Spleen (tissue), 11 donors: ENCODE measurements at regions not wholly inside any gene's neighbourhood (a gene's known extent, or its start where the extent isn't known, plus 50 kb on each side); places are given as distances from the start of the nearest gene placed in this dataset.

Experiments
- DNase-seq: peaks from one replicate; pipeline ENCODE4 v3.0.0-alpha.2; 2020
- H3K27ac ChIP-seq, 8 donors: fragments of 200-600 bp; sonication (generic) in 7 of 8; 1 replicate in 4 of 8; 2 replicates in 4 of 8; pipeline versions ENCODE4 v1.5.0 to v1.8.0; 2016 to 2021; ENCODE audit warnings: inconsistent platforms in 4 of 8, mild to moderate bottlenecking in 4 of 8, moderate library complexity in 1 of 8
- H3K27me3 ChIP-seq, 7 donors: fragments of 200-600 bp; sonication (generic) in 6 of 7; replicated peaks in 1 of 7; 1 replicate in 4 of 7; 2 replicates in 3 of 7; pipeline versions ENCODE4 v1.5.0 to v1.8.0; 2016 to 2021; ENCODE audit warnings: inconsistent platforms in 3 of 7, mild to moderate bottlenecking in 1 of 7
- H3K36me3 ChIP-seq, 6 donors: fragments of 200-600 bp; sonication (generic) in 5 of 6; 1 replicate in 4 of 6; 2 replicates in 2 of 6; pipeline versions ENCODE4 v1.5.0 to v1.8.0; 2016 to 2021; ENCODE audit warnings: inconsistent platforms in 2 of 6
- H3K4me1 ChIP-seq, 6 donors: fragments of 200-600 bp; sonication (generic) in 5 of 6; 1 replicate in 3 of 6; 2 replicates in 3 of 6; pipeline versions ENCODE4 v1.5.0 to v1.8.0; 2016 to 2021; ENCODE audit warnings: inconsistent platforms in 3 of 6
- H3K4me3 ChIP-seq, 8 donors: fragments of 200-600 bp; sonication (generic) in 7 of 8; 1 replicate in 4 of 8; 2 replicates in 4 of 8; pipeline versions ENCODE4 v1.5.0 to v1.8.0; 2016 to 2021; ENCODE audit warnings: inconsistent platforms in 4 of 8, mild to moderate bottlenecking in 4 of 8, moderate library complexity in 2 of 8
- H3K9me3 ChIP-seq, 8 donors: fragments of 200-600 bp; sonication (generic) in 7 of 8; 1 replicate in 4 of 8; 2 replicates in 4 of 8; pipeline versions ENCODE4 v1.5.0 to v1.8.0; 2016 to 2021; ENCODE audit warnings: inconsistent platforms in 4 of 8
- CTCF ChIP-seq, 11 experiments: fragments of 200-600 bp in 7 of 11; fragments of 450-650 bp in 4 of 11; sonication (generic) in 4 of 11; IDR thresholded peaks in 8 of 11; conservative IDR thresholded peaks in 3 of 11; 1 replicate in 7 of 11; 2 replicates in 4 of 11; pipeline versions ENCODE4 v1.4.0 to v1.8.0; 2016 to 2021; ENCODE audit warnings: antibody characterized with exemption in 11 of 11, inconsistent platforms in 4 of 11, mild to moderate bottlenecking in 1 of 11
- POLR2A ChIP-seq, 3 donors: fragments of 450-650 bp; IDR thresholded peaks; one replicate each; pipeline ENCODE4 v1.5.1; 2017; ENCODE audit warnings: antibody characterized with exemption in 3 of 3, mild to moderate bottlenecking in 1 of 3
- POLR2AphosphoS5 ChIP-seq, 3 donors: sonication (generic); formaldehyde crosslinking; IDR thresholded peaks; one replicate each; pipeline ENCODE4 v1.5.1; 2017; ENCODE audit warnings: antibody characterized with exemption in 3 of 3
- WGBS, 5 donors: extraction: QIAGEN DNeasy Blood & Tissue Kit in 3 of 5; methylation state at CpG; one replicate each; pipeline versions ENCODE4 v1.1.5 to v1.1.7; 2013 to 2018; 5-methylcytosine and 5-hydroxymethylcytosine counted together
- intact Hi-C: fragments of 100-400 bp; cut with DNase I; formaldehyde crosslinking; loops from one replicate; pipeline ENCODE4 v1.15.0; 2023; ENCODE audit warnings: low total_unique reads
- donor health status: healthy with polysubstance abuse.
- donor health status: DM: no; HTN: no; CAD: no; lungs with moderate emphysema.
- donor health status: DM: no; HTN: no; CAD: no.
- donor health status: Bipolar disorder and iron deficiency.
- donor health status: healthy.
- donor health status: DM: no; HTN: no; CAD: no.
- donor health status: DM: yes; HTN: yes; CAD: no.

- 46 to 57% (median 50%) methylated on average over 5 of the region's 5 CpGs for WGBS, 5 donors
- peak; percentile 66 for DNase-seq
- Histone ChIP-seq H3K36me3 (no peaks in the 10 kb centered on the region), H3K4me3 (no peak overlapping the region), H3K9me3 (no peaks in the 10 kb centered on the region), H3K27ac (peak overlapping the region in 3 of 8 donors; percentile 75 to 87 (median 76)), H3K4me1 (peaks cover 3 to 76% (median 52%) of the 10 kb centered on the region in 6 donors), H3K27me3 (no peaks in the 10 kb centered on the region)
- intact Hi-C loops = loop anchor here (10.0 kb wide), 1 partner anchor 67 kb away; the partner anchor contains the start of gene IGLL5
- TF ChIP-seq POLR2AphosphoS5 (IDR thresholded peaks at IDR 0.05) = no peak
- TF ChIP-seq CTCF (IDR thresholded peaks at IDR 0.05 in 8 of 11, conservative IDR thresholded peaks at IDR 0.05 in 3 of 11) = no peak
- no peak for TF ChIP-seq POLR2A (IDR thresholded peaks at IDR 0.05)
Measured at GRCh38 chr22:22817468-22818201, 70.0 kb upstream of the IGLL5 start.

- Histone ChIP-seq H3K27me3 (no peaks in the 10 kb centered on the region), H3K4me1 (peaks cover 8 to 81% (median 57%) of the 10 kb centered on the region in 6 donors), H3K36me3 (no peaks in the 10 kb centered on the region), H3K4me3 (no peak overlapping the region), H3K9me3 (no peaks in the 10 kb centered on the region), H3K27ac (peak overlapping the region in 4 of 8 donors; percentile 69 to 87 (median 76))
- intact Hi-C loops = loop anchor here (10.0 kb wide), 1 partner anchor 67 kb away; the partner anchor contains the start of gene IGLL5
- DNase-seq = no peak
- no peak for TF ChIP-seq POLR2A (IDR thresholded peaks at IDR 0.05)
- no peak for TF ChIP-seq POLR2AphosphoS5 (IDR thresholded peaks at IDR 0.05)
- no peak for TF ChIP-seq CTCF (IDR thresholded peaks at IDR 0.05 in 8 of 11, conservative IDR thresholded peaks at IDR 0.05 in 3 of 11)
- 84 to 92% (median 87%) methylated on average over 3 of the region's 3 CpGs for WGBS, 5 donors
Measured at GRCh38 chr22:22818202-22818538, 69.4 kb upstream of the IGLL5 start.

- H3K36me3 ChIP-seq = no peaks in the 10 kb centered on the region
- no peaks in the 10 kb centered on the region for H3K27me3 ChIP-seq
- H3K27ac ChIP-seq = peak overlapping the region in 6 of 8 donors; percentile 53 to 87 (median 72)
- no peaks in the 10 kb centered on the region for H3K9me3 ChIP-seq
- 60 to 78% (median 63%) methylated on average over 10 to 12 of the region's 12 CpGs for WGBS, 5 donors
- H3K4me3 ChIP-seq = peak overlapping the region in 2 of 8 donors; percentile 13 to 51
- TF ChIP-seq POLR2AphosphoS5 (IDR thresholded peaks at IDR 0.05) = peak; percentile 36 to 77 (median 61)
- TF ChIP-seq POLR2A (IDR thresholded peaks at IDR 0.05) = no peak
- peak; percentile 81 for DNase-seq
- intact Hi-C loops = loop anchor here (10.0 kb wide), 1 partner anchor 66 kb away; the partner anchor contains the start of gene IGLL5
- peaks cover 11 to 89% (median 63%) of the 10 kb centered on the region in 6 donors for H3K4me1 ChIP-seq
Measured at GRCh38 chr22:22818861-22819855, 68.5 kb upstream of the IGLL5 start.

GRCh38 chr22:22820076-22820475 lies 67.5 kb upstream of the IGLL5 start:
- no peak for DNase-seq
- H3K9me3 ChIP-seq = no peaks in the 10 kb centered on the region
- no peaks in the 10 kb centered on the region for H3K36me3 ChIP-seq
- peak overlapping the region; percentile 52 to 87 (median 66) for H3K27ac ChIP-seq
- intact Hi-C loops = no loop called here
- TF ChIP-seq POLR2AphosphoS5 (IDR thresholded peaks at IDR 0.05) = no peak
- no peak for TF ChIP-seq POLR2A (IDR thresholded peaks at IDR 0.05)
- TF ChIP-seq CTCF (IDR thresholded peaks at IDR 0.05 in 8 of 11, conservative IDR thresholded peaks at IDR 0.05 in 3 of 11) = no peak
- peaks cover 11 to 87% (median 63%) of the 10 kb centered on the region in 6 donors for H3K4me1 ChIP-seq
- H3K27me3 ChIP-seq = no peaks in the 10 kb centered on the region
- WGBS, 5 donors = 70 to 93% (median 86%) methylated on average over 3 of the region's 3 CpGs
- peak overlapping the region in 1 of 8 donors; percentile 24 for H3K4me3 ChIP-seq
